Stomach (tissue), 4 donors: ENCODE measurements at regions not wholly inside any gene's neighbourhood (a gene's known extent, or its start where the extent isn't known, plus 50 kb on each side); places are given as distances from the start of the nearest gene placed in this dataset.
"Not testable (repeated sequence)": the region's sequence is repeated elsewhere in the genome, so short reads cannot be mapped to it uniquely, and the experiment has no call there.

Source experiments
- EP300 ChIP-seq: sonication (generic); formaldehyde crosslinking; IDR thresholded peaks from one replicate; pipeline ENCODE4 v1.6.1; 2017; ENCODE audit warnings: antibody characterized with exemption
- POLR2A ChIP-seq, 4 donors: fragments of 450-650 bp; IDR thresholded peaks; one replicate each; pipeline ENCODE4 v1.6.1; 2016; ENCODE audit warnings: antibody characterized with exemption in 4 of 4, control low read depth in 2 of 4, mild to moderate bottlenecking in 1 of 4, moderate library complexity in 1 of 4
- TF ChIP-seq, protein P1 (sequence below), 7 experiments: fragments of 450-650 bp in 4 of 7; fragments of 200-600 bp in 3 of 7; sonication (generic) in 3 of 7; IDR thresholded peaks; one replicate each; pipeline ENCODE4 v1.5.1; 2016 to 2019; ENCODE audit warnings: antibody characterized with exemption in 7 of 7, control low read depth in 2 of 7, mild to moderate bottlenecking in 1 of 7

DNA sequence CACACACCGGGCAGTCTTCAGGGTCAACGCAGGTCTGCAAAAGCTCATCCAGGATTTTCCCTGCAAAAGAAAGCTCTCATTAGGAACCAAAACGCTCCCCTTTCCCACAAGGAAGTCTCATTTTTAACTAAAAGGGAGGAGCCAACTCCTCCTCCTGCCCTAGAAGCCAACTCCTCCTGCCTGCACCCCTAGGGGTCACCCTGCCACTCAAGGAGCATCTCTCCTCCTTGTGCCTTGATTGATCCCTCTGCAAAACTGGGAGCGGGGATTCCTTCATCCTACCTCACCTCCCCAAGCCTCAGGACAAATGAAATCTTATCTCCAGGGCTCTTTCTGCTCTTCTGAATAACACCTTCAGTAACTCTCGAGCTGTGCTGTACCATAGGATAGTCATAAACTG is 107.8 kb upstream of the CCT8L2 start:
- TF ChIP-seq POLR2A (IDR thresholded peaks at IDR 0.05); EP300: not testable (repeated sequence)
- TF ChIP-seq, protein P1, sequence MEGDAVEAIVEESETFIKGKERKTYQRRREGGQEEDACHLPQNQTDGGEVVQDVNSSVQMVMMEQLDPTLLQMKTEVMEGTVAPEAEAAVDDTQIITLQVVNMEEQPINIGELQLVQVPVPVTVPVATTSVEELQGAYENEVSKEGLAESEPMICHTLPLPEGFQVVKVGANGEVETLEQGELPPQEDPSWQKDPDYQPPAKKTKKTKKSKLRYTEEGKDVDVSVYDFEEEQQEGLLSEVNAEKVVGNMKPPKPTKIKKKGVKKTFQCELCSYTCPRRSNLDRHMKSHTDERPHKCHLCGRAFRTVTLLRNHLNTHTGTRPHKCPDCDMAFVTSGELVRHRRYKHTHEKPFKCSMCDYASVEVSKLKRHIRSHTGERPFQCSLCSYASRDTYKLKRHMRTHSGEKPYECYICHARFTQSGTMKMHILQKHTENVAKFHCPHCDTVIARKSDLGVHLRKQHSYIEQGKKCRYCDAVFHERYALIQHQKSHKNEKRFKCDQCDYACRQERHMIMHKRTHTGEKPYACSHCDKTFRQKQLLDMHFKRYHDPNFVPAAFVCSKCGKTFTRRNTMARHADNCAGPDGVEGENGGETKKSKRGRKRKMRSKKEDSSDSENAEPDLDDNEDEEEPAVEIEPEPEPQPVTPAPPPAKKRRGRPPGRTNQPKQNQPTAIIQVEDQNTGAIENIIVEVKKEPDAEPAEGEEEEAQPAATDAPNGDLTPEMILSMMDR (IDR thresholded peaks at IDR 0.05) = not testable (repeated sequence)
